H1 (cell line): ENCODE measurements at regions not wholly inside any gene's neighbourhood (a gene's known extent, or its start where the extent isn't known, plus 50 kb on each side); places are given as distances from the start of the nearest gene placed in this dataset.

Experiments used
- CTCF ChIP-seq, 3 experiments: IDR thresholded peaks; 1 replicate in 2 of 3; 2 replicates in 1 of 3; pipeline versions ENCODE4 v1.5.1 to v1.6.1; 2011; ENCODE audit warnings: low read length in 3 of 3, mild to moderate bottlenecking in 3 of 3, inconsistent platforms in 2 of 3, low read depth in 1 of 3, moderate library complexity in 1 of 3; ENCODE audit not compliant: insufficient read depth in 1 of 3; ENCODE audit errors: control extremely low read depth in 1 of 3

- TF ChIP-seq CTCF (IDR thresholded peaks at IDR 0.05; ENCODE audit: control extremely low read depth in 1 of 3, insufficient read depth in 1 of 3, low read depth in 1 of 3, low read length in 3 of 3), result no peak
Observed at GRCh38 chr16:85359147-85359822, 247.0 kb upstream of the CIBAR2 start (continued).
